GM18868 (cell line): ENCODE measurements at regions not wholly inside any gene's neighbourhood (a gene's known extent, or its start where the extent isn't known, plus 50 kb on each side); places are given as distances from the start of the nearest gene placed in this dataset.
A peak's percentile ranks its signal among the peaks of the same experiment; 100 is the strongest.

Experiments
- ATAC-seq: cut with Tn5 transposase; IDR thresholded peaks from one replicate; pipeline ENCODE4 v1.9.1; 2021; ENCODE audit warnings: mild to moderate bottlenecking, moderate library complexity; ENCODE audit not compliant: unreplicated experiment

GRCh38 chr18:72940986-72941385 is 73.2 kb upstream of the NETO1 start:
- ATAC-seq = no peak

- no peak for ATAC-seq
Measured at GRCh38 chr18:72940509-72940908, 72.7 kb upstream of the NETO1 start.

- ATAC-seq = no peak
Measured at GRCh38 chr18:72935744-72936143, 68.0 kb upstream of the NETO1 start.

- ATAC-seq = peak; percentile 47
Measured at GRCh38 chr18:72922895-72923294, 55.1 kb upstream of the NETO1 start.
